Fibroblast of lung (primary cell): ENCODE measurements at regions not wholly inside any gene's neighbourhood (a gene's known extent, or its start where the extent isn't known, plus 50 kb on each side); places are given as distances from the start of the nearest gene placed in this dataset.

Source experiments
- CTCF ChIP-seq, 2 donors: IDR thresholded peaks in 1 of 2; conservative IDR thresholded peaks in 1 of 2; 1 replicate in 1 of 2; 2 replicates in 1 of 2; pipeline ENCODE4 v1.5.1; 2011 to 2012; ENCODE audit warnings: low read length in 2 of 2, control low read depth in 1 of 2, inconsistent platforms in 1 of 2, low read depth in 1 of 2, mild to moderate bottlenecking in 1 of 2
- EZH2 ChIP-seq: IDR thresholded peaks from 2 replicates; pipeline ENCODE4 v1.5.1; 2012; ENCODE audit warnings: low read length, control low read depth, mild to moderate bottlenecking; ENCODE audit errors: missing control alignments

GRCh38 chr9:6080154-6080716, 64.8 kb upstream of the RANBP6 start:
- TF ChIP-seq EZH2 (no peak), CTCF (conservative IDR thresholded peaks at IDR 0.05 in 1 of 2, IDR thresholded peaks at IDR 0.05 in 1 of 2; ENCODE audit: low read depth in 1 of 2, low read length in 2 of 2) (no peak)
